NB4 (cell line): ENCODE measurements at regions not wholly inside any gene's neighbourhood (a gene's known extent, or its start where the extent isn't known, plus 50 kb on each side); places are given as distances from the start of the nearest gene placed in this dataset.

Source experiments
- CTCF ChIP-seq: IDR thresholded peaks from one replicate; pipeline ENCODE4 v1.5.1; 2012; ENCODE audit warnings: low read depth, low read length
- MYC ChIP-seq: IDR thresholded peaks from 2 replicates; pipeline ENCODE4 v1.6.1; 2011; ENCODE audit warnings: low read depth, low read length

GRCh38 chr13:90645582-90645981 lies 701.9 kb upstream of the MIR17HG start:
- TF ChIP-seq MYC, result no peak
- no peak for TF ChIP-seq CTCF
